H9 (cell line): ENCODE measurements at regions not wholly inside any gene's neighbourhood (a gene's known extent, or its start where the extent isn't known, plus 50 kb on each side); places are given as distances from the start of the nearest gene placed in this dataset.

Experiments
- DNase-seq: peaks from one replicate; pipeline ENCODE4 v3.0.0-alpha.2; 2017
- H2AFZ ChIP-seq: one replicate; pipeline ENCODE4 v1.6.1; 2013; ENCODE audit warnings: mild to moderate bottlenecking, low read length, control low read depth, moderate library complexity
- H2AK5ac ChIP-seq: 2 replicates; pipeline ENCODE4 v1.6.1; 2013; ENCODE audit warnings: low read length, control low read depth, mixed read lengths; ENCODE audit not compliant: insufficient read length
- H2BK120ac ChIP-seq: one replicate; pipeline ENCODE4 v1.6.1; 2013; ENCODE audit warnings: low read depth, mild to moderate bottlenecking, low read length, control low read depth, inconsistent platforms; ENCODE audit not compliant: poor library complexity, severe bottlenecking
- H2BK12ac ChIP-seq: 2 replicates; pipeline ENCODE4 v1.6.1; 2013; ENCODE audit warnings: low read length, control low read depth, mixed read lengths, low read depth; ENCODE audit not compliant: insufficient read length
- H2BK15ac ChIP-seq: 2 replicates; pipeline ENCODE4 v1.6.1; 2013; ENCODE audit warnings: low read depth, low read length, control low read depth
- H2BK20ac ChIP-seq: one replicate; pipeline ENCODE4 v1.6.1; 2013; ENCODE audit warnings: low read depth, mild to moderate bottlenecking, low read length, control low read depth, inconsistent platforms; ENCODE audit not compliant: poor library complexity, severe bottlenecking
- H2BK5ac ChIP-seq: 2 replicates; pipeline ENCODE4 v1.6.1; 2013; ENCODE audit warnings: low read length, control low read depth, mixed read lengths; ENCODE audit not compliant: insufficient read length
- H3K14ac ChIP-seq: 2 replicates; pipeline ENCODE4 v1.6.1; 2013; ENCODE audit warnings: low read length, control low read depth; ENCODE audit not compliant: insufficient read depth
- H3K18ac ChIP-seq: 2 replicates; pipeline ENCODE4 v1.6.1; 2013; ENCODE audit warnings: low read depth, mild to moderate bottlenecking, mixed read lengths, low read length, control low read depth; ENCODE audit not compliant: insufficient read length
- H3K23ac ChIP-seq: 2 replicates; pipeline ENCODE4 v1.6.1; 2013; ENCODE audit warnings: low read length, control low read depth, mixed read lengths, low read depth; ENCODE audit not compliant: insufficient read length
- H3K23me2 ChIP-seq: 2 replicates; pipeline ENCODE4 v1.6.1; 2013; ENCODE audit warnings: low read depth, mild to moderate bottlenecking, mixed read lengths, low read length, control low read depth; ENCODE audit not compliant: insufficient read length, poor library complexity, severe bottlenecking
- H3K27ac ChIP-seq: 2 replicates; pipeline ENCODE4 v1.5.1; 2013; ENCODE audit warnings: low read length, control low read depth, mixed read lengths, low read depth; ENCODE audit not compliant: insufficient read length
- H3K27me3 ChIP-seq: 2 replicates; pipeline ENCODE4 v1.6.1; 2013; ENCODE audit warnings: low read length, control low read depth, inconsistent platforms; ENCODE audit not compliant: insufficient read depth
- H3K4ac ChIP-seq: 2 replicates; pipeline ENCODE4 v1.6.1; 2013; ENCODE audit warnings: low read depth, mild to moderate bottlenecking, control low read depth, inconsistent platforms, low read length, moderate library complexity
- H3K4me1 ChIP-seq: 2 replicates; pipeline ENCODE4 v1.6.1; 2013; ENCODE audit warnings: low read length, control low read depth, inconsistent platforms; ENCODE audit not compliant: insufficient read depth
- H3K4me2 ChIP-seq: 2 replicates; pipeline ENCODE4 v1.6.1; 2013; ENCODE audit warnings: low read length, control low read depth, mixed read lengths; ENCODE audit not compliant: insufficient read length, insufficient read depth
- H3K56ac ChIP-seq: 2 replicates; pipeline ENCODE4 v1.6.1; 2013; ENCODE audit warnings: low read depth, mild to moderate bottlenecking, mixed read lengths, low read length, control low read depth; ENCODE audit not compliant: insufficient read length
- H3K79me1 ChIP-seq: 2 replicates; pipeline ENCODE4 v1.6.1; 2013; ENCODE audit warnings: low read depth, mild to moderate bottlenecking, moderate library complexity, low read length, control low read depth, inconsistent platforms; ENCODE audit not compliant: insufficient read depth, poor library complexity, severe bottlenecking
- H3K79me2 ChIP-seq: 2 replicates; pipeline ENCODE4 v1.6.1; 2013; ENCODE audit warnings: low read length, control low read depth, inconsistent platforms; ENCODE audit not compliant: insufficient read depth
- H3K9ac ChIP-seq: 2 replicates; pipeline ENCODE4 v1.6.1; 2013; ENCODE audit warnings: low read length, control low read depth, mixed read lengths; ENCODE audit not compliant: insufficient read length; ENCODE audit errors: extremely low read depth
- H3K9me3 ChIP-seq: one replicate; pipeline ENCODE4 v1.6.1; 2013; ENCODE audit warnings: low read depth, low read length, inconsistent platforms; ENCODE audit not compliant: control insufficient read depth
- H3T11ph ChIP-seq: one replicate; pipeline ENCODE4 v1.6.1; 2013; ENCODE audit warnings: mild to moderate bottlenecking, low read length, control low read depth, inconsistent platforms
- H4K20me1 ChIP-seq: one replicate; pipeline ENCODE4 v1.6.1; 2013; ENCODE audit not compliant: control insufficient read depth, insufficient read length, insufficient read depth
- H4K5ac ChIP-seq: 2 replicates; pipeline ENCODE4 v1.6.1; 2013; ENCODE audit warnings: low read depth, mild to moderate bottlenecking, mixed read lengths, low read length, control low read depth; ENCODE audit not compliant: insufficient read length
- H4K8ac ChIP-seq: replicated peaks from 2 replicates; pipeline ENCODE4 v1.6.1; 2013; ENCODE audit warnings: low read length, control low read depth, mixed read lengths, low read depth; ENCODE audit not compliant: insufficient read length
- H4K91ac ChIP-seq: 2 replicates; pipeline ENCODE4 v1.6.1; 2013; ENCODE audit warnings: low read depth, mild to moderate bottlenecking, moderate library complexity, mixed read lengths, low read length, control low read depth; ENCODE audit not compliant: insufficient read length
- H3K27ac Mint-ChIP-seq, 3 experiments: 2 replicates in 2 of 3; 3 replicates in 1 of 3; pipeline ENCODE4 v1.8.0; 2020 to 2021; ENCODE audit warnings: mixed read lengths in 3 of 3, mild to moderate bottlenecking in 1 of 3, moderate library complexity in 1 of 3
- H3K27me3 Mint-ChIP-seq: 2 replicates; pipeline ENCODE4 v1.8.0; 2021; ENCODE audit warnings: low read depth, mild to moderate bottlenecking, moderate library complexity, mixed read lengths
- H3K36me3 Mint-ChIP-seq, 3 experiments: 2 replicates in 2 of 3; 3 replicates in 1 of 3; pipeline ENCODE4 v1.8.0; 2020 to 2021; ENCODE audit warnings: low read depth in 3 of 3, mixed read lengths in 3 of 3; ENCODE audit not compliant: insufficient read depth in 1 of 3
- H3K4me1 Mint-ChIP-seq, 2 experiments: 2 replicates each; pipeline ENCODE4 v1.8.0; 2020; ENCODE audit warnings: mixed read lengths in 2 of 2
- H3K4me3 Mint-ChIP-seq, 2 experiments: 2 replicates in 1 of 2; 3 replicates in 1 of 2; pipeline ENCODE4 v1.8.0; 2020 to 2021; ENCODE audit warnings: mild to moderate bottlenecking in 2 of 2, mixed read lengths in 2 of 2, moderate library complexity in 1 of 2
- H3K9me3 Mint-ChIP-seq, 2 experiments: 2 replicates in 1 of 2; 3 replicates in 1 of 2; pipeline ENCODE4 v1.8.0; 2020; ENCODE audit warnings: mild to moderate bottlenecking in 2 of 2, mixed read lengths in 2 of 2, moderate library complexity in 1 of 2
- WGBS: extraction: QIAGEN DNeasy Blood & Tissue Kit; methylation state at CpG from one replicate; pipeline ENCODE4 v1.1.7; 2013; ENCODE audit warnings: missing lambda C conversion rate, low lambda C conversion rate, mixed read lengths; ENCODE audit not compliant: insufficient read length; ENCODE audit errors: extremely low coverage; 5-methylcytosine and 5-hydroxymethylcytosine counted together
- TF ChIP-seq, protein P1 (sequence below): fragments of 200-600 bp; sonication (generic); conservative IDR thresholded peaks from 3 replicates; pipeline ENCODE4 v1.8.0; 2021; ENCODE audit warnings: antibody characterized with exemption, mild to moderate bottlenecking

DNA sequence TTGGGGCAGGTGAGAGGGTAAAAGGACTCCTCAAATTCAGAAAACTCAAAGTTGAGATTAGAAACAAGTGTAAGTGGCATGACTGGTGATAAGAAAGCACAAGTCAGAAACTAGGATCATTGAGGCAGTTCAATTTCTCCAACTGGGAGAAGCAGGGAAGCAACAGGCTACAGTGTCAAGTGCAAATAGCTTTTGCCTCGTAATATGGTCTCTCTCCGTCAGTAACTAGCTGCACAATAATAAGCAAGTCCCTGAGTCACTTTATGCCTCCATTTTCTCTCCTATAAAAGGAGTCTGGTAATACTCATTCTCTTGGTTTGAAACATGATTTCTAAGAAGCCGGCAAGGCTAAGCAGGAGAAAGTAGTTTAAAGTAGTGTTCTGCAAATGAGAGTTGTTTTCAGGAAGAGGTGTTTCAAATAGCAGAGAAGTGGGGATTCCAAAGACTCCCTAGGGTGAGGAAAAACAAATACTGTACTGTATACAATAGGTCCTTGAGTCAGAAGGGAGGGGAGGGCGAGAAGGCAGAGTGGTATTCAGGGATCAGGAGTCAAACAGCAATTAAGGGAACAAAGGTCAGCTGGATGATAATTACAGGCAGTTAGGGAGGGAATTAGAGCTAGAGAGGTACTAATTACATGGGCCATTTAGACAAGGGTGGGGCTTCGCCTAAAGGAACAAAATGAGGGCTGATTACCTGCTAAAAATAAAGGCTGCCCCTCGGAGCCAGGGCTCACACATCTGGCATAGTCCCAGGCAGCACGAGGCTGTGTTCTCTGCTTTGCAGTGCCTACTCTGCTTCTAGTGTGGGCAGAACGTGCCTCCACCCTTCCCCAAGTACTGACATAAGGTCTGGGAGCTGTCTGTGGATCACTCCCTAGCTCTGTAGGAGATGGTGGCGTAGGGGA is 96.0 kb upstream of the BDNF start:
- Histone ChIP-seq H3K27ac (no peak overlapping the region), H4K20me1 (no peaks in the 10 kb centered on the region), H3K23me2 (no peaks in the 10 kb centered on the region), H2BK120ac (no peak overlapping the region), H2AFZ (no peak overlapping the region), H4K91ac (no peak overlapping the region), H2BK20ac (no peak overlapping the region), H2AK5ac (no peak overlapping the region), H2BK15ac (no peak overlapping the region), H4K5ac (no peak overlapping the region), H3K79me1 (no peaks in the 10 kb centered on the region), H3K27me3 (peaks cover 3% of the 10 kb centered on the region; the same call in 1 of the 2 replicates), H3K18ac (no peak overlapping the region), H3K9me3 (no peaks in the 10 kb centered on the region), H3K23ac (no peak overlapping the region), H3K4ac (no peak overlapping the region), H3K56ac (no peak overlapping the region), H3K4me2 (peak overlapping the region; percentile 35), H2BK12ac (no peak overlapping the region), H3T11ph (no peak overlapping the region), H3K4me1 (0 out of 2 replicates have a peak, but pooled peaks cover 10% of the 10 kb centered on the region), H2BK5ac (no peak overlapping the region), H3K79me2 (no peaks in the 10 kb centered on the region), H4K8ac (no peak overlapping the region), H3K14ac (no peak overlapping the region), H3K9ac (no peak overlapping the region)
- Mint-ChIP-seq H3K27me3 (peaks cover 82% of the 10 kb centered on the region), H3K9me3 (peaks cover 3 to 4% of the 10 kb centered on the region in 2 experiments; a peak in 3 of 5 replicates), H3K36me3 (peaks cover 0 to 10% (median 0%) of the 10 kb centered on the region in 3 experiments; a peak in 4 of 7 replicates), H3K4me1 (peaks cover 26 to 33% of the 10 kb centered on the region in 2 experiments), H3K4me3 (peak overlapping the region in 1 of 2 experiments; percentile 2; a peak in 3 of 5 replicates), H3K27ac (peak overlapping the region in 1 of 3 experiments; percentile 78; a peak in 2 of 7 replicates)
- TF ChIP-seq, protein P1, sequence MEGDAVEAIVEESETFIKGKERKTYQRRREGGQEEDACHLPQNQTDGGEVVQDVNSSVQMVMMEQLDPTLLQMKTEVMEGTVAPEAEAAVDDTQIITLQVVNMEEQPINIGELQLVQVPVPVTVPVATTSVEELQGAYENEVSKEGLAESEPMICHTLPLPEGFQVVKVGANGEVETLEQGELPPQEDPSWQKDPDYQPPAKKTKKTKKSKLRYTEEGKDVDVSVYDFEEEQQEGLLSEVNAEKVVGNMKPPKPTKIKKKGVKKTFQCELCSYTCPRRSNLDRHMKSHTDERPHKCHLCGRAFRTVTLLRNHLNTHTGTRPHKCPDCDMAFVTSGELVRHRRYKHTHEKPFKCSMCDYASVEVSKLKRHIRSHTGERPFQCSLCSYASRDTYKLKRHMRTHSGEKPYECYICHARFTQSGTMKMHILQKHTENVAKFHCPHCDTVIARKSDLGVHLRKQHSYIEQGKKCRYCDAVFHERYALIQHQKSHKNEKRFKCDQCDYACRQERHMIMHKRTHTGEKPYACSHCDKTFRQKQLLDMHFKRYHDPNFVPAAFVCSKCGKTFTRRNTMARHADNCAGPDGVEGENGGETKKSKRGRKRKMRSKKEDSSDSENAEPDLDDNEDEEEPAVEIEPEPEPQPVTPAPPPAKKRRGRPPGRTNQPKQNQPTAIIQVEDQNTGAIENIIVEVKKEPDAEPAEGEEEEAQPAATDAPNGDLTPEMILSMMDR = no peak
- peak; percentile 47 for DNase-seq
- no CpG with 5 or more reads among the region's 9 CpGs for WGBS
